22Rv1 (cell line): ENCODE measurements at regions not wholly inside any gene's neighbourhood (a gene's known extent, or its start where the extent isn't known, plus 50 kb on each side); places are given as distances from the start of the nearest gene placed in this dataset.

Source experiments
- CTCF ChIP-seq: fragments of 450-650 bp; IDR thresholded peaks from 2 replicates; pipeline ENCODE4 v1.5.1; 2017; ENCODE audit warnings: mild to moderate bottlenecking
- ZFX ChIP-seq: fragments of 450-650 bp; IDR thresholded peaks from 2 replicates; pipeline ENCODE4 v1.6.1; 2017; ENCODE audit warnings: antibody characterized with exemption, borderline replicate concordance

- TF ChIP-seq CTCF (no peak), ZFX (no peak)
These were observed 214.8 kb downstream of the MC4R start for GRCh38 chr18:60157810-60158209.
